EL (cell line): ENCODE measurements at regions not wholly inside any gene's neighbourhood (a gene's known extent, or its start where the extent isn't known, plus 50 kb on each side); places are given as distances from the start of the nearest gene placed in this dataset.

Experiments
- DNase-seq: peaks from one replicate; pipeline ENCODE4 v3.0.0-alpha.2; 2016

- no peak for DNase-seq
Measured at GRCh38 chr5:74421377-74421776, 219.2 kb downstream of the ENC1 start.

GRCh38 chr5:74420947-74421346 lies 219.6 kb downstream of the ENC1 start:
- no peak for DNase-seq

DNA sequence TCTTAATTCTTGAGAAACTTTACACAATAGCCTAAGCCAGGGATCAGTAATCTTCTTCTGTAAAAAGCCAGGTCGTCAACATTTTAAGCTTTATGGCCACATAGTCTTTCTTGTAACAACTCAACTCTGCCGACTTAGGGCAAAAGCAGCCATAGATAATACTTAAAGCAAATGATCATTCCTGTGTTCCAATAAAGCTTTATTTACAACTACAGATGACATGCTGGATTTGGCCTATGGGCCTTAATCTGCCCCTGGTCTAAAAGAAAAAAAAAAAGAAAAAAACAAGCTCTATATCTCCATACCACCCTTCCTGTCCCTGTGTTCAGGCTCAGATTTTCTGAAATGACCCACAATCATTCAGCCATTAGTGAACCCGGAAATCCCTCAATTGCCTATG lies 220.3 kb downstream of the ENC1 start:
- no peak for DNase-seq

DNA sequence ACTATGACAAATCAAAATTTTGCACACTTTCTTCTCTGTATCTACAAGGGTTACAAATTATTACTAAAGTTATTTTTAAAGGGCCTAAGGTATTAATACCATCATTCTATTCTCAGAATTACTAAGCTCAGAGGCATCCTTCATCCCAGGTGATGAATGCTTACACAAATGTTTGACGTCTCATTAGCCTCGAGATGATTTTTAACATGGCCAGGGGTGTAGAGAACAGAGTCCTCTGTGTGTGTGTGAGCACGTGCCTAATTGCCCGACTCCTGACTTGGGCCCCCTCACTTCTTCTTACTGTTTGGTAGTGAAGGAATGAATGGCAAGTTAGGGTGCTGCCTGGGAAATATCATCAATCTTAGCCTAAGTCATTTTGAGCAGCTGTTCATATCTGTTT lies 221.1 kb downstream of the ENC1 start:
- no peak for DNase-seq

- DNase-seq = no peak
Measured at GRCh38 chr5:74418709-74419108, 221.8 kb downstream of the ENC1 start.

GRCh38 chr5:74418261-74418660 lies 222.3 kb downstream of the ENC1 start:
- DNase-seq = no peak

DNA sequence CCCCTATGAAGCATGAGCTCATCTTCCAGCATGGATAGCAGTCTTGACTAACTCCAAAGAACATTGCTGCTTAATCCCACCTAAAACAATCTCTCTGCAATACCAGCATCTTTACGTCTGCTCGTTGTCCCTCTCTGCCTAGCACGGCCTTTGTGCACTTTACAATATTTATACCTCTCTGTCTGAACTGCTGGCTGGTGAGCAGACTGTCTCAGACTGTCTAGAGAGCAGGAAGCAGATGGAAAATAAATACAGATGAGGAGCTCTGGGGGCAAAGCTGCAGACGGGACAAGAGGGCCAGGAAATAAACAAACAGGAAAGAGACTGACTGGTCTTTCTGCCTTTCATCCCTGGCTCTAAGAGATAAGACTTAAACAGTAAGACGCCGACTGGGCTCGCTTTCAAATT lies 224.8 kb downstream of the ENC1 start:
- no peak for DNase-seq

DNA sequence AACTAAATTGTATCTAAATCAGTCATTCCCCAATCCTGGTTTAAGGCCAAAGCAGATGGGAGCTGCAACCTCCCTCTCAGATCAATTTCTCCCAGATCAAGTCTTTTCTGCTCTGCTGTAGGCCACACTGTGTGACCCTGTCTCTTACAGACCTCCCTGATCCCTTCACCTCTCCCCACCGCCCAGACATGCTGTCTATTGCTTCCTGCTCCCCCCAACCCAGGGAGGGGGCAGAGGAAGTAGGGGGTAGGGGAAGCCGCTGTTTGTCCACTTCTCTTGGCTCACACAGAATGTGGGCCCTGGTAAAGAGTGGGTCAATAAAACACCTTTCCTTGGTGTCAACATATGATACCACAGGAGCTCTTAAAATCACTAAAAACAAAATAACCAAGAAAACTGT lies 226.3 kb downstream of the ENC1 start:
- DNase-seq = no peak

DNA sequence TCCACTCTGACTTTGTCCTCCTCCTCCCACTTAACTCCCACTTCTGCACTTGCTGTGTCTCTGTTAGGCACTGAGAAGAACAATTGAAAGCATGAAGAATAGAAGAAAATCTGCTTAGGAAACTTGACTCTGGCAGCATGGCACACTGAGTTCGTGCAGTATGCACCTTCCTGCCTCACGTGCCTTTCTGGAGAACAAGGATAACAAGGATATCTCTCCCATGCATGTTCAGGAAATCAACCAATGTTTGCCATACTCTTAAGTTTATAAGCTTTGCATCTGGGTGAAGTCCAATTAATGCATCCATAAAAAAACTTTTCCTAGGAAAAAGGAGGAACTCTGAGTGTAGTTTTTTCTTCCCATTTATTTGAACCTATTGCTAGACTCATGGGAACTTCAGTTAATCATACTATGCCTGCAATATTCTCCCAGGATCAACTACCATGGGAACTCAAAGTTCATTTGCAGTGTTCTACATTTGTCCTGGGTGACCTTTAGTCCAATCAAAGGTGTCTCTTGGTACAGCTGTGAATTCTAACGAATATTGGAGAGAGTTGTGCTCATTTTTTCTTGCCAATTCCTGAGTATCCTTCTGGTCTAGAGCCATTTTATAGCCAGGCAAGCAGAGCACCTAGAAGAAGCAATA lies 227.0 kb downstream of the ENC1 start:
- DNase-seq = no peak

GRCh38 chr5:74412066-74412465 lies 228.5 kb downstream of the ENC1 start:
- DNase-seq = no peak

DNA sequence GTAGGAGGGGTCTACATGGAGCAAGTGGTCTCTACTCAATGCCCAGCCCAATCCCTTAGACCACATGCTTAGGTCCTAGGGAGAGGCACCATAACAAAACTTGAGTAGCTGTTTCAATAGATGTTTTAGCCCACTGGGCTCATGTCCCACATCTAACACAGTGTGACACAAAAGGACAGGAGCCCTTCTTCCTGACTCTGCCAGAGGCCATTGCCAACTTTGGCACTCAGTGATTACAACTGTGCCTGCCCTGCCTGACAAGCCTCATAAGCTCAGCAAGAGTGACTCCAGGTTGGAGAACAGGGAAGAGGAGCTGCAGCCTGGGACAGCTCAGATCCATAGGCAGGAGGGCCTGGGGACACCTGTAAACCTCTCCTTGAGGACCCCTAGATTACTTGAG lies 230.8 kb downstream of the ENC1 start:
- no peak for DNase-seq

DNA sequence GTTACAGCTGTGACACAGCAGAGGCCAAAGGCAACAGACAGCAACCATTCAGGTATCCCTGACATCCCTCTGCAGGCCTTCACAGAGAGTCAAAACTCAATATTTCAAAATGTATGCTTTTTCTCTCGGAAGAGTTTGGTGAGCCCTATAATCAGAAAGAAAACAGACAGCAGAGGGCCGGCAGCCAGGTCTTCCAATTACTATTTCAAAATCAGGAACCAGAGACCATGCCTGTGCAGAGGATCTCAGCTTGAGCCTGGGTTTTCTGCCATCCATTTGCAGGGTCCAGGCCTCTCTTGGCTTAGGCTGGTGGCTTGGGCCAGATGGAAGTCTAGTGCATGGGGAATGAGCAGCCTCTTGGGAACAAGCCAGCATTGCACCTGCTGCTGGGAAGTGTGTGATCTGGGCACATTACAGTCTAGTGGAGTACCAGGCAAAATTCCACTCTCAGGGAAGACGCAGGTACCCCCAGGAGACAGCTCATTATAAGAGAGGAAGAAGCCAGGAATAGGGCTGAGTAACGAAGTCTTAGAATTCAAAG lies 231.3 kb downstream of the ENC1 start:
- no peak for DNase-seq

GRCh38 chr5:74408150-74409043 lies 232.1 kb downstream of the ENC1 start:
- no peak for DNase-seq

GRCh38 chr5:74407701-74408100 lies 232.8 kb downstream of the ENC1 start:
- no peak for DNase-seq

- no peak for DNase-seq
Measured at GRCh38 chr5:74406844-74407243, 233.7 kb downstream of the ENC1 start.

GRCh38 chr5:74405593-74405992 lies 234.9 kb downstream of the ENC1 start:
- DNase-seq = no peak

DNA sequence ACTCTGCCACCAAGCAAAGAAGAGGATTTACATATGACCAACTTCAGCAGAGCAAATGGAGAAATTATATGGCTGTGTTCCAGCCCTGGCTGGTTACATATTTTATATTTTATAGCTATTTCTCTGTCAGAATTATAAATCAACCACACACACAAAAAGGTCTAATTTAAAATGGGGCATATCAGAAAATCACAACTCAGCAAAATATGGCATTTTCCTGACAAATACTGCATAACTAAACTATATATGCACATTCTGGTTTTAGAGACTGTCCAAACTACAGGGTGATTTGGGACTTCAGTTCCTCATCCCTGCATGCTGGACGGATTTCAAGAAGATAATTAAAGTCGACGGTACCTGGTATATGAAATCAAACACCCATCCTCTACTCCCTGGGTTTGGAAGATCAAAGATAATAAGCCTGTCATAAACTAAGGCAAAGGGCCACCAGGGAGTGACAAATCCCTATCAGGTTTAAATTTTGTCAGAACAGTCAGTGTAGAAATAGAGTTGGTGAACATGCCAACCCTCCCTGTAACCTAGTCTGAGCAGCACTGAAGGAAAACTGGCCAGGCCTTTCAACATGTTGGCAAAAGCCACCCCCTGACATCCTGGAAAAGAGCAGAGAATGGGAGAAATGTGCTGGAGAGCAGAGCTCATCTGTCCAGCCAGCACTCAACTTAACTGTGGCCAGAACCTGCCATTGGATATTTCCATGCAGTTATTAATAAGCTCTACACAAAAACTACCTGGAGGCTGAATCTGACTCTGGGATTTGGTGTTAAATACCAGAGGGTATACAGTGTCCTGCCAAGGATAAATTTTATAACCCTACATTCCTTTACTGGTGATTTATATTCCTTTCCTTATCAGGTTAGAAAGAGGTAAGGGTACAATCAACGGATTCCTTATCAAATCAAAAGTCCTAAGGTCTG lies 235.7 kb downstream of the ENC1 start:
- no peak for DNase-seq

DNA sequence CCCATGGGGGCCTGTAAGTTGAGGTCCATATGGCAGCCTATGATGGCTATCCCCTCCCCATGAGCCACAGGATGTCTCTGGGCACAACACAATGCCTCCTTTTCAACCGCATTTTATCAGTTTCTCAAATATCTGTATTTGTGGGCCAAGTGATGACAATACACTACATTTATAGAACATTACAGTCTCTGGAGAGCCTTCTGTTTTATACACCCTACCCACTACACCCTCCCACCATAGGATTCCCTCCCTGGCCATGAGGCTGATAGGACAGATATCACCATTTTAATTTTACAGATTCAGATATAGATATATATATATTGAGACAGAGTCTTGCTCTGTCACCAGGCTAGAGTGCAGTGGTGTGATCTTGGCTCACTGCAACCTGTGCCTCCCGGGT lies 236.8 kb downstream of the ENC1 start:
- DNase-seq = no peak

GRCh38 chr5:74402553-74402952 lies 238.0 kb downstream of the ENC1 start:
- no peak for DNase-seq

- DNase-seq = no peak
Measured at GRCh38 chr5:74401946-74402320, 238.6 kb downstream of the ENC1 start.

- DNase-seq = no peak
Measured at GRCh38 chr5:74401281-74401945, 239.1 kb downstream of the ENC1 start.

- DNase-seq = peak; percentile 15
Measured at GRCh38 chr5:74400067-74400466, 240.5 kb downstream of the ENC1 start.
